GM23248 (cell line): ENCODE measurements at regions not wholly inside any gene's neighbourhood (a gene's known extent, or its start where the extent isn't known, plus 50 kb on each side); places are given as distances from the start of the nearest gene placed in this dataset.

ENCODE experiments used
- EZH2 ChIP-seq: fragments of 200-600 bp; sonication (generic); IDR thresholded peaks from 2 replicates; pipeline ENCODE4 v1.6.1; 2018; ENCODE audit warnings: antibody characterized with exemption, mild to moderate bottlenecking; ENCODE audit not compliant: insufficient read depth, poor library complexity, severe bottlenecking
- EZH2phosphoT487 ChIP-seq: fragments of 200-600 bp; sonication (generic); IDR thresholded peaks from 2 replicates; pipeline ENCODE4 v1.6.1; 2018; ENCODE audit warnings: antibody characterized with exemption, moderate library complexity, mild to moderate bottlenecking, low read depth; ENCODE audit not compliant: insufficient read depth

DNA sequence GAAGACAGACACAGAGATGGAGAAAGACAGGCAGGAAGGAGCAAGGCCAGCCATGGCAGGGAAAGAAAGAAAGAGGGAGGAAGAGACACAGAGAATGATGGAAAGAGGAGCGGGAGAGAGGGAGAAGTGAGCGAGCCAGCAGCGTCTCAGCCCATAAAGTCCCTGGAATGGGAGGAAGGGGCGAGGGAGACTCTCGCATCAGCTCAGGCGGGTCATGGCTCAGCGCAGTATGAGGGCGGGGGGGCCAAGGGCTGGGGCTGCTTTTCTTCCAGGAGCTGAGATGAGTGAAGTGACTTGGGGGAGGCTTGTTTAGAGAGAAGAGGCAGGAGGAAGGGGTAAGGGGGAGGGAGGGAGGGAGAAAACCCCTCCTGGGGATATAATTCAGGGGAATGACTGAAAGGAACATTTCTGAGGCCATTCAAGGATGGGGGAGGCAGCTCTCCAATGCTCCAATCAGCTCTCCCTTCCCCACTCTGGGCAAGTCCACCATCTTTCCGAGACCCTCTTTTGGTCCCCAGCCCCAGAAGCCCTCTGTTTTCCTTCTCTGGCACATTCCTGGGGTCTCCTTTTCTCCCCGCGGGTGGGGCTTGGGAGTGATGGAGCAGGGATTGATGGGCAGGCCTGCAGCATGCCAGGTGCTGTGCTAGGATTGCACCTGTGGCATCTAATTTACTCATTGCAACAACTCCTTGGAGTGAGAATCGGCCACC, 87.9 kb downstream of the HIF1AN start:
- TF ChIP-seq EZH2 (no peak), EZH2phosphoT487 (no peak)
